A549 (cell line): ENCODE measurements at regions not wholly inside any gene's neighbourhood (a gene's known extent, or its start where the extent isn't known, plus 50 kb on each side); places are given as distances from the start of the nearest gene placed in this dataset.

Source experiments
- ATAC-seq, 2 experiments: fragments of 200-7000 bp in 1 of 2; fragments of >200 bp in 1 of 2; cut with Nextera tagmentation in 1 of 2; cut with Tn5 transposase in 1 of 2; 3 replicates each; pipeline versions ENCODE4 v1.8.0 to v1.9.1; 2018 to 2020; ENCODE audit warnings: mild to moderate bottlenecking in 1 of 2, moderate library complexity in 1 of 2
- CTCF ChIA-PET: fragments of 300-600 bp; sonication (Branson Sonifier 250); formaldehyde crosslinking; extraction: SDS; loops from one replicate; lab custom pipeline; 2021; ENCODE audit warnings: antibody characterized with exemption, inconsistent platforms; lab: Yijun Ruan, JAX
- POLR2A ChIA-PET: fragments of 350-600 bp; formaldehyde crosslinking; extraction: SDS; loops from one replicate; lab custom pipeline; 2021; ENCODE audit warnings: antibody characterized with exemption, inconsistent platforms; lab: Yijun Ruan, JAX
- DNase-seq, 2 experiments: peaks; one replicate each; pipeline versions ENCODE4 v3.0.0 to v3.0.0-alpha.2; 2011 to 2016; ENCODE audit warnings: low read depth in 1 of 2, low spot score in 1 of 2
- FAIRE-seq: peaks from 2 replicates; lab custom pipeline; 2011; peaks lifted over from hg19 to GRCh38; lab: Jason Lieb, UNC
- H3K27ac ChIP-seq, 2 experiments: fragments of >200 bp; sonication (Bioruptor Twin); formaldehyde crosslinking; 3 replicates each; pipeline ENCODE4 v1.5.1; 2016 to 2017
- H3K4me1 ChIP-seq: fragments of >200 bp; sonication (Bioruptor Twin); formaldehyde crosslinking; 3 replicates; pipeline ENCODE4 v1.6.1; 2016
- H3K4me2 ChIP-seq: fragments of >200 bp; sonication (Bioruptor Twin); formaldehyde crosslinking; 3 replicates; pipeline ENCODE4 v1.6.1; 2016
- H3K4me3 ChIP-seq: fragments of >200 bp; sonication (Bioruptor Twin); formaldehyde crosslinking; 3 replicates; pipeline ENCODE4 v1.5.1; 2016
- H3K9me3 ChIP-seq: fragments of >200 bp; sonication (Bioruptor Twin); formaldehyde crosslinking; 3 replicates; pipeline ENCODE4 v1.6.1; 2016
- ATOH8 ChIP-seq: fragments of 250-450 bp; sonication (Bioruptor Pico); IDR thresholded peaks from 2 replicates; pipeline ENCODE4 v1.5.0; 2020; ENCODE audit warnings: low read depth, mild to moderate bottlenecking, moderate library complexity
- BCL3 ChIP-seq: fragments of >200 bp; sonication (Bioruptor Twin); formaldehyde crosslinking; IDR thresholded peaks from 3 replicates; pipeline ENCODE4 v1.6.1; 2016
- CEBPB ChIP-seq, 2 experiments: fragments of >200 bp in 1 of 2; sonication (Bioruptor Twin) in 1 of 2; formaldehyde crosslinking in 1 of 2; IDR thresholded peaks; 2 replicates each; pipeline ENCODE4 v1.6.1; 2012 to 2016
- CHD2 ChIP-seq: fragments of 150-350 bp; IDR thresholded peaks from 2 replicates; pipeline ENCODE4 v1.6.1; 2014; ENCODE audit warnings: low read length; ENCODE audit not compliant: partially characterized antibody
- CTCF ChIP-seq: fragments of >200 bp; sonication (Bioruptor Twin); formaldehyde crosslinking; IDR thresholded peaks from 3 replicates; pipeline ENCODE4 v1.5.1; 2016
- EHMT2 ChIP-seq: fragments of 200-600 bp; sonication (generic); IDR thresholded peaks from 2 replicates; pipeline ENCODE4 v1.6.1; 2016; ENCODE audit warnings: antibody characterized with exemption, low read depth, mild to moderate bottlenecking, moderate library complexity
- ELK1 ChIP-seq: fragments of 150-350 bp; IDR thresholded peaks from 2 replicates; pipeline ENCODE4 v1.6.1; 2014; ENCODE audit warnings: low read depth, mild to moderate bottlenecking, low read length
- ESRRA ChIP-seq: fragments of 150-350 bp; IDR thresholded peaks from 2 replicates; pipeline ENCODE4 v1.6.1; 2014; ENCODE audit warnings: mild to moderate bottlenecking, low read length, borderline replicate concordance
- GATA3 ChIP-seq: IDR thresholded peaks from 2 replicates; pipeline ENCODE4 v1.6.1; 2012; ENCODE audit warnings: borderline replicate concordance
- HDAC2 ChIP-seq: fragments of 200-600 bp; sonication (generic); IDR thresholded peaks from 2 replicates; pipeline ENCODE4 v1.6.1; 2016
- HES2 ChIP-seq: fragments of >200 bp; sonication (Bioruptor Twin); formaldehyde crosslinking; IDR thresholded peaks from 2 replicates; pipeline ENCODE4 v1.6.1; 2016
- JUN ChIP-seq, 2 experiments: fragments of >200 bp; sonication (Bioruptor Twin); formaldehyde crosslinking; IDR thresholded peaks; 2 replicates in 1 of 2; 3 replicates in 1 of 2; pipeline ENCODE4 v1.6.1; 2016 to 2017
- JUNB ChIP-seq: fragments of >200 bp; sonication (Bioruptor Twin); formaldehyde crosslinking; IDR thresholded peaks from 2 replicates; pipeline ENCODE4 v1.6.1; 2016
- KDM1A ChIP-seq: fragments of 200-600 bp; sonication (generic); IDR thresholded peaks from 2 replicates; pipeline ENCODE4 v1.6.1; 2016; ENCODE audit warnings: low read depth, mild to moderate bottlenecking
- KDM5A ChIP-seq: fragments of 200-600 bp; sonication (generic); IDR thresholded peaks from 2 replicates; pipeline ENCODE4 v1.6.1; 2016; ENCODE audit warnings: antibody characterized with exemption, mild to moderate bottlenecking
- MYC ChIP-seq: IDR thresholded peaks from 2 replicates; pipeline ENCODE4 v1.6.1; 2012; ENCODE audit warnings: mild to moderate bottlenecking, inconsistent platforms, low read length, improper control_type of control experiment, borderline replicate concordance
- NPAS2 ChIP-seq: fragments of 250-450 bp; sonication (Bioruptor Pico); IDR thresholded peaks from 2 replicates; pipeline ENCODE4 v1.8.0; 2022; ENCODE audit warnings: mild to moderate bottlenecking, moderate library complexity, borderline replicate concordance
- NR3C1 ChIP-seq: fragments of >200 bp; sonication (Bioruptor Twin); formaldehyde crosslinking; IDR thresholded peaks from 3 replicates; pipeline ENCODE4 v1.6.1; 2017
- PBX3 ChIP-seq: IDR thresholded peaks from 2 replicates; pipeline ENCODE4 v1.6.1; 2012
- RCOR1 ChIP-seq: fragments of 150-350 bp; IDR thresholded peaks from 2 replicates; pipeline ENCODE4 v1.6.1; 2014; ENCODE audit warnings: antibody characterized with exemption, low read length, low read depth
- RFX5 ChIP-seq: fragments of 450-650 bp; IDR thresholded peaks from 2 replicates; pipeline ENCODE4 v1.7.1; 2014; ENCODE audit warnings: antibody characterized with exemption, mild to moderate bottlenecking, moderate library complexity
- RNF2 ChIP-seq: fragments of 200-600 bp; sonication (generic); IDR thresholded peaks from 2 replicates; pipeline ENCODE4 v1.6.1; 2016; ENCODE audit warnings: low read depth, mild to moderate bottlenecking, antibody characterized with exemption, moderate library complexity, borderline replicate concordance
- SMC3 ChIP-seq: fragments of >200 bp; sonication (Bioruptor Twin); formaldehyde crosslinking; IDR thresholded peaks from 3 replicates; pipeline ENCODE4 v1.6.1; 2018; ENCODE audit warnings: inconsistent platforms
- SREBF2 ChIP-seq: fragments of 450-650 bp; IDR thresholded peaks from 2 replicates; pipeline ENCODE4 v1.6.1; 2014; ENCODE audit warnings: mild to moderate bottlenecking, moderate library complexity
- USF2 ChIP-seq: fragments of 450-650 bp; IDR thresholded peaks from 2 replicates; pipeline ENCODE4 v1.6.1; 2014; ENCODE audit warnings: antibody characterized with exemption
- ZSCAN20 ChIP-seq: fragments of 250-450 bp; sonication (Bioruptor Pico); IDR thresholded peaks from 2 replicates; pipeline ENCODE4 v1.8.0; 2022; ENCODE audit warnings: mild to moderate bottlenecking, moderate library complexity
- WGBS: methylation state at CpG from one replicate; pipeline ENCODE4 v1.1.6; 2017; ENCODE audit errors: missing lambda C conversion rate; 5-methylcytosine and 5-hydroxymethylcytosine counted together

- TF ChIP-seq JUN (IDR thresholded peaks at IDR 0.05) (no peak), RNF2 (no peak), PBX3 (no peak), SMC3 (no peak), ATOH8 (CRISPR knock-in tag) (no peak), KDM1A (no peak), CHD2 (no peak), EHMT2 (no peak)
These were observed 92.6 kb upstream of the ITGA4 start (continued) for GRCh38 chr2:181364492-181365170.

GRCh38 chr2:181366675-181367175, 90.5 kb upstream of the ITGA4 start:
- TF ChIP-seq USF2 = no peak
- TF ChIP-seq KDM5A = no peak
- no peak for TF ChIP-seq ATOH8 (CRISPR knock-in tag)
- no peak for TF ChIP-seq RFX5
- no peak for TF ChIP-seq ESRRA
- no peak for TF ChIP-seq SMC3
- TF ChIP-seq HES2 = no peak
- TF ChIP-seq ZSCAN20 (CRISPR knock-in tag) = no peak
- no peak for TF ChIP-seq GATA3
- TF ChIP-seq HDAC2 = no peak
- TF ChIP-seq ELK1 = no peak
- Histone ChIP-seq H3K4me2 (no peak overlapping the region), H3K4me1 (no peaks in the 10 kb centered on the region), H3K9me3 (no peaks in the 10 kb centered on the region), H3K27ac (no peak overlapping the region), H3K4me3 (no peak overlapping the region)
- no peak for FAIRE-seq
- ChIA-PET POLR2A (no interaction called here), CTCF (no interaction called here)
- no peak for DNase-seq
- no peak for ATAC-seq
- 46% methylated on average over 4 of the region's 4 CpGs for WGBS

GRCh38 chr2:181367411-181367810, 89.8 kb upstream of the ITGA4 start:
- CTCF ChIA-PET = no interaction called here
- no peak overlapping the region for H3K4me2 ChIP-seq
- no peaks in the 10 kb centered on the region for H3K4me1 ChIP-seq
- FAIRE-seq (no peak), DNase-seq (no peak), ATAC-seq (no peak)
- 25% methylated on average over 3 of the region's 3 CpGs for WGBS
- H3K4me3 ChIP-seq = no peak overlapping the region
- no peaks in the 10 kb centered on the region for H3K9me3 ChIP-seq
- POLR2A ChIA-PET = no interaction called here
- H3K27ac ChIP-seq = no peak overlapping the region
- TF ChIP-seq NR3C1 = no peak
- no peak for TF ChIP-seq HES2
- TF ChIP-seq CEBPB (IDR thresholded peaks at IDR 0.05) = no peak
- TF ChIP-seq ESRRA = no peak
- TF ChIP-seq ZSCAN20 (CRISPR knock-in tag) = no peak
- no peak for TF ChIP-seq MYC
- TF ChIP-seq JUNB = no peak
- TF ChIP-seq USF2 = no peak
- TF ChIP-seq NPAS2 (CRISPR knock-in tag) = no peak
- TF ChIP-seq SREBF2 = no peak
- no peak for TF ChIP-seq RFX5
- no peak for TF ChIP-seq CTCF
- TF ChIP-seq BCL3 = no peak
- no peak for TF ChIP-seq RCOR1
